CD14-positive monocyte (primary cell): ENCODE measurements at regions not wholly inside any gene's neighbourhood (a gene's known extent, or its start where the extent isn't known, plus 50 kb on each side); places are given as distances from the start of the nearest gene placed in this dataset.

ENCODE experiments used
- DNase-seq, 3 donors: peaks; one replicate each; pipeline ENCODE4 v3.0.0-alpha.2; 2011 to 2022
- H2AFZ ChIP-seq: 2 replicates; pipeline ENCODE4 v1.6.0; 2012; ENCODE audit warnings: mild to moderate bottlenecking, low read depth, low read length, inconsistent platforms; ENCODE audit not compliant: insufficient read depth, poor library complexity, severe bottlenecking
- H3K27ac ChIP-seq, 2 donors: 1 replicate in 1 of 2; 2 replicates in 1 of 2; pipeline ENCODE4 v1.5.1; 2012 to 2013; ENCODE audit warnings: low read length in 2 of 2, control low read depth in 1 of 2, inconsistent platforms in 1 of 2, low read depth in 1 of 2, mild to moderate bottlenecking in 1 of 2
- H3K27me3 ChIP-seq, 2 donors: one replicate each; pipeline versions ENCODE4 v1.6.0 to v1.6.1; 2011 to 2013; ENCODE audit warnings: low read length in 2 of 2; ENCODE audit not compliant: control insufficient read depth in 2 of 2, insufficient read depth in 2 of 2
- H3K36me3 ChIP-seq, 2 donors: replicated peaks in 1 of 2; 1 replicate in 1 of 2; 2 replicates in 1 of 2; pipeline versions ENCODE4 v1.5.1 to v1.6.1; 2012 to 2013; ENCODE audit warnings: low read length in 2 of 2, control low read depth in 1 of 2, inconsistent platforms in 1 of 2, mild to moderate bottlenecking in 1 of 2; ENCODE audit not compliant: insufficient read depth in 2 of 2, control insufficient read depth in 1 of 2
- H3K4me1 ChIP-seq, 2 donors: 1 replicate in 1 of 2; 2 replicates in 1 of 2; pipeline versions ENCODE4 v1.5.1 to v1.6.1; 2012 to 2013; ENCODE audit warnings: low read length in 2 of 2, control low read depth in 1 of 2, inconsistent platforms in 1 of 2, mild to moderate bottlenecking in 1 of 2, moderate library complexity in 1 of 2; ENCODE audit not compliant: insufficient read depth in 2 of 2, control insufficient read depth in 1 of 2
- H3K4me2 ChIP-seq: replicated peaks from 2 replicates; pipeline ENCODE3; 2012; ENCODE audit warnings: low read length, moderate library complexity, mild to moderate bottlenecking; ENCODE audit not compliant: poor library complexity, severe bottlenecking; ENCODE audit errors: extremely low read depth
- H3K4me3 ChIP-seq, 3 experiments: fragments of 200-600 bp in 1 of 3; sonication (generic) in 1 of 3; replicated peaks in 1 of 3; 1 replicate in 2 of 3; 2 replicates in 1 of 3; pipeline ENCODE4 v1.5.1; 2011 to 2013; ENCODE audit warnings: low read length in 3 of 3, mild to moderate bottlenecking in 3 of 3, control low read depth in 2 of 3, low read depth in 2 of 3, inconsistent platforms in 1 of 3, moderate library complexity in 1 of 3
- H3K79me2 ChIP-seq: 2 replicates; pipeline ENCODE4 v1.6.0; 2012; ENCODE audit warnings: mild to moderate bottlenecking, control low read depth, inconsistent platforms, low read length, moderate library complexity; ENCODE audit not compliant: insufficient read depth
- H3K9ac ChIP-seq: 2 replicates; pipeline ENCODE4 v1.6.0; 2017; ENCODE audit warnings: low read length, mild to moderate bottlenecking; ENCODE audit not compliant: insufficient read depth, poor library complexity, severe bottlenecking
- H3K9me3 ChIP-seq, 2 donors: replicated peaks in 1 of 2; 1 replicate in 1 of 2; 2 replicates in 1 of 2; pipeline versions ENCODE4 v1.5.1 to v1.6.1; 2012 to 2013; ENCODE audit warnings: low read length in 2 of 2, control low read depth in 1 of 2; ENCODE audit not compliant: control insufficient read depth in 1 of 2, insufficient read depth in 1 of 2
- H4K20me1 ChIP-seq: 2 replicates; pipeline ENCODE4 v1.6.0; 2012; ENCODE audit warnings: mild to moderate bottlenecking, low read length, control low read depth, moderate library complexity; ENCODE audit not compliant: insufficient read depth
- H3K27ac Mint-ChIP-seq, 7 donors: one replicate each; pipeline ENCODE4 v1.8.0; 2020; ENCODE audit warnings: mild to moderate bottlenecking in 7 of 7, mixed read lengths in 7 of 7, moderate library complexity in 6 of 7, inconsistent platforms in 2 of 7
- H3K27me3 Mint-ChIP-seq, 3 donors: one replicate each; pipeline ENCODE4 v1.8.0; 2021 to 2022; ENCODE audit warnings: low read depth in 3 of 3, mild to moderate bottlenecking in 3 of 3, mixed read lengths in 3 of 3, moderate library complexity in 3 of 3, inconsistent platforms in 1 of 3
- H3K36me3 Mint-ChIP-seq, 2 donors: one replicate each; pipeline ENCODE4 v1.8.0; 2020; ENCODE audit warnings: mixed read lengths in 2 of 2, inconsistent platforms in 1 of 2, mild to moderate bottlenecking in 1 of 2
- H3K4me1 Mint-ChIP-seq: one replicate; pipeline ENCODE4 v1.8.0; 2020; ENCODE audit warnings: mild to moderate bottlenecking, mixed read lengths
- H3K4me3 Mint-ChIP-seq, 2 donors: one replicate each; pipeline ENCODE4 v1.8.0; 2020; ENCODE audit warnings: mild to moderate bottlenecking in 2 of 2, mixed read lengths in 2 of 2, moderate library complexity in 1 of 2
- H3K9me3 Mint-ChIP-seq, 7 donors: one replicate each; pipeline ENCODE4 v1.8.0; 2020 to 2022; ENCODE audit warnings: mixed read lengths in 7 of 7, mild to moderate bottlenecking in 6 of 7, moderate library complexity in 6 of 7, inconsistent platforms in 2 of 7
- WGBS: methylation state at CpG from one replicate; pipeline ENCODE4 v1.1.5; 2013; ENCODE audit warnings: missing lambda C conversion rate; ENCODE audit not compliant: insufficient coverage; 5-methylcytosine and 5-hydroxymethylcytosine counted together
- intact Hi-C, 2 donors: fragments of 100-400 bp; cut with micrococcal nuclease; formaldehyde crosslinking; loops; one replicate each; pipeline versions ENCODE4 v1.15.0 to v1.15.1; 2023
- TF ChIP-seq, protein P1 (sequence below): fragments of 200-600 bp; IDR thresholded peaks from one replicate; pipeline ENCODE4 v1.8.0; 2022; ENCODE audit warnings: antibody characterized with exemption, mild to moderate bottlenecking

GRCh38 chr2:120904830-120905234 is 169.2 kb downstream of the GLI2 start:
- DNase-seq, result no peak
- WGBS, result 89% methylated on average over 3 of the region's 5 CpGs

GRCh38 chr2:120905298-120905697 is 169.6 kb downstream of the GLI2 start:
- H3K79me2 ChIP-seq, result no peaks in the 10 kb centered on the region
- H3K36me3 ChIP-seq, result no peaks in the 10 kb centered on the region
- no peaks in the 10 kb centered on the region for H3K4me1 Mint-ChIP-seq
- H3K4me1 ChIP-seq, result no peaks in the 10 kb centered on the region
- H2AFZ ChIP-seq, result no peak overlapping the region
- no peaks in the 10 kb centered on the region for H3K36me3 Mint-ChIP-seq
- H3K9me3 ChIP-seq, result no peaks in the 10 kb centered on the region
- H3K4me2 ChIP-seq, result no peak overlapping the region
- no peaks in the 10 kb centered on the region for H4K20me1 ChIP-seq
- no peak overlapping the region for H3K27ac Mint-ChIP-seq
- peaks cover 0 to 2% of the 10 kb centered on the region in 2 donors for H3K27me3 ChIP-seq
- intact Hi-C loops, result no loop called here
- H3K4me3 ChIP-seq, result no peak overlapping the region
- 93% methylated on average over 3 of the region's 5 CpGs for WGBS
- no peak overlapping the region for H3K4me3 Mint-ChIP-seq
- H3K27ac ChIP-seq, result no peak overlapping the region
- no peak for DNase-seq
- H3K27me3 Mint-ChIP-seq, result peaks cover 3 to 6% (median 4%) of the 10 kb centered on the region in 3 donors
- peaks cover 0 to 1% (median 0%) of the 10 kb centered on the region in 7 donors for H3K9me3 Mint-ChIP-seq
- TF ChIP-seq, protein P1, sequence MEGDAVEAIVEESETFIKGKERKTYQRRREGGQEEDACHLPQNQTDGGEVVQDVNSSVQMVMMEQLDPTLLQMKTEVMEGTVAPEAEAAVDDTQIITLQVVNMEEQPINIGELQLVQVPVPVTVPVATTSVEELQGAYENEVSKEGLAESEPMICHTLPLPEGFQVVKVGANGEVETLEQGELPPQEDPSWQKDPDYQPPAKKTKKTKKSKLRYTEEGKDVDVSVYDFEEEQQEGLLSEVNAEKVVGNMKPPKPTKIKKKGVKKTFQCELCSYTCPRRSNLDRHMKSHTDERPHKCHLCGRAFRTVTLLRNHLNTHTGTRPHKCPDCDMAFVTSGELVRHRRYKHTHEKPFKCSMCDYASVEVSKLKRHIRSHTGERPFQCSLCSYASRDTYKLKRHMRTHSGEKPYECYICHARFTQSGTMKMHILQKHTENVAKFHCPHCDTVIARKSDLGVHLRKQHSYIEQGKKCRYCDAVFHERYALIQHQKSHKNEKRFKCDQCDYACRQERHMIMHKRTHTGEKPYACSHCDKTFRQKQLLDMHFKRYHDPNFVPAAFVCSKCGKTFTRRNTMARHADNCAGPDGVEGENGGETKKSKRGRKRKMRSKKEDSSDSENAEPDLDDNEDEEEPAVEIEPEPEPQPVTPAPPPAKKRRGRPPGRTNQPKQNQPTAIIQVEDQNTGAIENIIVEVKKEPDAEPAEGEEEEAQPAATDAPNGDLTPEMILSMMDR, result no peak
- H3K9ac ChIP-seq, result no peak overlapping the region

More at GRCh38 chr2:120904830-120905234, 169.2 kb downstream of the GLI2 start:
- Mint-ChIP-seq H3K36me3 (no peaks in the 10 kb centered on the region), H3K27me3 (peaks cover 3 to 6% (median 4%) of the 10 kb centered on the region in 3 donors), H3K4me1 (no peaks in the 10 kb centered on the region), H3K4me3 (no peak overlapping the region), H3K9me3 (peaks cover 0 to 1% (median 0%) of the 10 kb centered on the region in 7 donors), H3K27ac (no peak overlapping the region)
- Histone ChIP-seq H2AFZ (no peak overlapping the region), H3K27me3 (peaks cover 0 to 2% of the 10 kb centered on the region in 2 donors), H3K36me3 (no peaks in the 10 kb centered on the region), H3K27ac (no peak overlapping the region), H3K4me3 (no peak overlapping the region), H4K20me1 (no peaks in the 10 kb centered on the region), H3K9ac (no peak overlapping the region), H3K9me3 (no peaks in the 10 kb centered on the region), H3K4me1 (no peaks in the 10 kb centered on the region), H3K4me2 (no peak overlapping the region), H3K79me2 (no peaks in the 10 kb centered on the region)
- intact Hi-C loops, result no loop called here
- TF ChIP-seq, protein P1, result no peak
